ENCODE measurements at regions not wholly inside any gene's neighbourhood (a gene's known extent, or its start where the extent isn't known, plus 50 kb on each side); places are given as distances from the start of the nearest gene placed in this dataset.

GRCh38 chr13:104320446-104320845 is 1254.2 kb upstream of the SLC10A2 start:
- intact Hi-C loops (cut with DNase I), result no loop called here

GRCh38 chr13:104318121-104318520 is 1251.9 kb upstream of the SLC10A2 start:
- intact Hi-C loops (cut with DNase I), result no loop called here

More at GRCh38 chr13:104320446-104320845, 1254.2 kb upstream of the SLC10A2 start:
- DNase-seq (ENCODE audit: low spot score), result no peak

GRCh38 chr13:104315606-104316005 is 1249.4 kb upstream of the SLC10A2 start:
- intact Hi-C loops (cut with DNase I), result no loop called here
- DNase-seq (ENCODE audit: low spot score), result no peak

More at GRCh38 chr13:104318121-104318520, 1251.9 kb upstream of the SLC10A2 start:
- no peak for DNase-seq (ENCODE audit: low spot score)

- DNase-seq (ENCODE audit: low spot score), result no peak
- intact Hi-C loops (cut with DNase I), result no loop called here
Measured at GRCh38 chr13:104314926-104315535, 1248.8 kb upstream of the SLC10A2 start.

DNA sequence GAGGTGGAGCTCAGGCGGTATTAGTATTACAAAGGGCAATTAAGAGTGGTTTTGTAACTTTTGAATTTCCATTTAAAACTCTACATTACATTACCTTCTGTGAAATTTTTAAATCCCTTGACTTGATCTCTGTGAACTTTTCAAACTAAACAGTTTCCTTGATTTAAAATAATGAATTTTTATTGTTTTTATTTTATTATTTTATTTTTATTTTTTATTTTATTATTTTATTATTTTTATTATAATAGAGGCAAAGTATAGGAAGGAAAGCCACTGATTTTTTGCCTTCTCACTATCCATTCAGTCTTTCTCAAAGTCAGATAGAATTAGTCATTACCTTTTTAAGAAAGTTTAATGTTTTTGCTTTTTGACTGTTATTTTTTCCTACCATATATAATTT is 1248.1 kb upstream of the SLC10A2 start:
- intact Hi-C loops (cut with DNase I), result no loop called here
- no peak for DNase-seq (ENCODE audit: low spot score)

- no peak for DNase-seq (ENCODE audit: low spot score)
- intact Hi-C loops (cut with DNase I), result no loop called here
Measured at GRCh38 chr13:104310861-104311260, 1244.6 kb upstream of the SLC10A2 start.

DNA sequence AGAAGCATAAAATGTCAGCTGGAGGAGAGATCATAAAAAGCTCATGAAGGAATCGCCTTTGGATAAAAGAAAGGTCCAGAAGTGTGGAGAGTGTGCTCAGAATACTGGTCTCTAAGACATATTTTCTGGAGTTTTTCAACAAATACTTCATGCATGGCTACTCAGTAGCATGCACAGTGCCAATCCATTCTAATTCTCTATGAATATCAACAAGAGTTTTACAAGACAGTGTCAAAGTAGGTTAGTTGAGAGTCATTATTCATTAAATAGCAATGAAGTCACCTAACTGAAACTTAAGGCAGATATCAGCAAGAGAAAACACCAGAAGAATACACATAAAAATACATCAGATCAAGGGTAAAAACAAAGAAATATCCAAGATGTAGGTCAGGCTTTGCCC is 1243.2 kb upstream of the SLC10A2 start:
- intact Hi-C loops (cut with DNase I), result no loop called here
- DNase-seq (ENCODE audit: low spot score), result no peak

- DNase-seq (ENCODE audit: low spot score), result no peak
- intact Hi-C loops (cut with DNase I), result no loop called here
Measured at GRCh38 chr13:104301171-104301975, 1235.2 kb upstream of the SLC10A2 start.

DNA sequence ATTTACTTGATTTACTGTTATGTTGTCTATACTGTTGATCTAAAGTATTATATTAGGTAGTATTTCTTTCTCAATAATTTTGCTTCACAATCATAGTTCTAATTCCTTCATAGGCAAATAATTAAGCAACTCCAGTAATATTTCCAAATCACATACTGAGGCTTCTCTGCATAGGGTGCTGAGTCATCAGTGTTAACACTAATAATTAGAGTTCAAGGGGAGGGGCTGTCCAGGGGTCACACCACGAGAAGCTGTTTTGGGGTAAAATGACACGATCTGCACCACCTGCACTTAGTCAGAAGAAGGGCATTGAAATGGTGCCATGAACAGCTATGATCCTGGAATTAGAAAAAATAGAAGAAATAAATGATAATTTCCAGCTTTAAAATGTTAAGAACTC is 1230.9 kb upstream of the SLC10A2 start:
- intact Hi-C loops (cut with DNase I), result no loop called here

GRCh38 chr13:104296286-104296685 is 1230.1 kb upstream of the SLC10A2 start:
- intact Hi-C loops (cut with DNase I), result no loop called here
- DNase-seq (ENCODE audit: low spot score), result no peak

More for the DNA sequence above, 1230.9 kb upstream of the SLC10A2 start:
- DNase-seq (ENCODE audit: low spot score), result no peak

- no peak for DNase-seq (ENCODE audit: low spot score)
- intact Hi-C loops (cut with DNase I), result no loop called here
Measured at GRCh38 chr13:104295537-104295936, 1229.3 kb upstream of the SLC10A2 start.

DNA sequence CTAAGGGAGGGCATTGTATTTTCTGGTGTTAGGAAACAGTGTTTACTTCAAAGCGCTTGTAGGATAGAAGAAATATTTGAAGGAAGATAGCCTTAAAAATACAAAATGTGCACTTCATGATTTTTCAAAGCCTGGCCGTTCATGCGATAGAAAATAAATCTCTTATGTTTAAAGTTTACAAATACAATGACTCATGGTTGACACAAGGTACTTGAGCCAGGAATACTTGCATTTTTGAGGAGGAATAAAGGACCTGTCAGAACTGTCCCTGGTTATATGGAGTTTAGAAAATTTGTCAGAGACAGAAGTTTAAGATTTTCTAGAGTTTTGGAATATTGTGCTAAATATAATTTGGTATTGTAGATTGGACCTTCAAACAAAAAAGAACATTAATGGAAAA is 1223.2 kb upstream of the SLC10A2 start:
- no peak for DNase-seq (ENCODE audit: low spot score)
- intact Hi-C loops (cut with DNase I), result no loop called here

GRCh38 chr13:104288496-104288895 is 1222.3 kb upstream of the SLC10A2 start:
- DNase-seq (ENCODE audit: low spot score), result no peak
- intact Hi-C loops (cut with DNase I), result no loop called here

GRCh38 chr13:104286566-104287290 is 1220.5 kb upstream of the SLC10A2 start:
- intact Hi-C loops (cut with DNase I), result no loop called here

DNA sequence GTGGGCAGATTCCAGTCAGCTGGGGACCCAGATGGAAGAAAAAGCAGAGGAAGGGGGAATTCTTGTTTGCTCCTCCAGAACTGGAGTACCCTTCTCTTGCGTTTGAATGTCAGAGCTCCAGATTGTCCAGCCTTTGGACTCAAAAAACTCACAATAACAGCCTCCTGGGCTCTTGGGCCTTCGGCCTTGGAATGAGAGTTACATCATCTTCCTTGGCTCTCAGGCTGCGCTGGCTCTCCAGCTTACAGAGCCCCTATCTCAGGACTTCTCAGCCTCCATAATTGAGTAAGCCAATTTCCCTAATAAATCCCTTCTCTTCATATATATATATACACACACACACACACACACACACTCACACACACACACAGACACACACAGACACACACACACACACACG is 1215.7 kb upstream of the SLC10A2 start:
- no peak for DNase-seq (ENCODE audit: low spot score)
- intact Hi-C loops (cut with DNase I), result no loop called here

More at GRCh38 chr13:104286566-104287290, 1220.5 kb upstream of the SLC10A2 start:
- DNase-seq (ENCODE audit: low spot score), result no peak

DNA sequence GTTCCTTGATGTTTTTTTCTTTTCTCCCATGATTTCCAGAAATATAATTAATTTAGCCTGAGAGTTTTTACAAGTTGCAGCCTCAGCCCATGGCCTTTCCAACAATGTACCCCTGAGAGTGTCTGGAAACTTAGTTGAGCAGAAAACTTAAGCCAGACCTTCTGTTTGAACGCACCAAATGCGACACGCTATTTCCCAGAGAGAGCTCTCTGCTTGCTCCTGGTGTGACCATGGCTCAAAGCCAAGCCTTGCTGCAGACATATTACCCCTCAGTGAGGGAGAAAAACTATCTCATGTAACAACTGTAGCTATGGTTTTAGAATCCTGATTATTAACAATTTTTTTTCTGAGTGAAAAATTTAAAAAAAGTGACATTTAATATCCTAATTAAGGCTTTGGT is 1204.5 kb upstream of the SLC10A2 start:
- intact Hi-C loops (cut with DNase I), result no loop called here
- no peak for DNase-seq (ENCODE audit: low spot score)

- no peak for DNase-seq (ENCODE audit: low spot score)
- intact Hi-C loops (cut with DNase I), result no loop called here
Measured at GRCh38 chr13:104267206-104267811, 1201.1 kb upstream of the SLC10A2 start.

GRCh38 chr13:104256701-104257100 is 1190.5 kb upstream of the SLC10A2 start:
- intact Hi-C loops (cut with DNase I), result no loop called here
- no peak for DNase-seq (ENCODE audit: low spot score)

DNA sequence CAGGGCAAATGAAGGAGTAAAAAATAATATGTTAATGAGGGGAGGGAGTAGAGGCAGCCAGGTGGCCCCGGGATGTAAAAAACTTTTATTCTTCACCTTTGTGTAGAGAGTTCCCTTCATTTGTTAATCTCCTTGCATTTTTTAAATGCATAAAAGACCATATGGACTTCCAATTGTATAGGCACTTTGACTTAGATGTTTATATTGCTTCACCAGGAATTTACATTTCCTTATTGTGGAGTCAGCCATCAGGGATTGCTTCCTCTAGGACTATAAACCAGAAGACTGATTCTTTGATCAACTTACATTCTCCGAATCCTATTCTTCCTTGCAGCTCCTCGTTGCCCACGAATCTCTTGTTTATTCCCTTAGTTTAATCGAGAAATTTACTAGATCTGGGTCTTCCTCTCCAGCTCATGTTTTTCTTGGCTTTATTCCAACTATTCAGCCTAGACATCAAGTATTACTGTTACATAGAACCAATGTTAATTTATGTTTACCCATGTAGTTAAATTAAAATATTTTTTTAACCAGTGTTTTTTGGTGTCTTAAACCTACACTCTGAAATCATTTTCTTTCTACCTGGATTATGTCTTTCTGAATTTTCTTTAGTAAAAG is 1187.0 kb upstream of the SLC10A2 start:
- intact Hi-C loops (cut with DNase I), result no loop called here
- DNase-seq (ENCODE audit: low spot score), result no peak

DNA sequence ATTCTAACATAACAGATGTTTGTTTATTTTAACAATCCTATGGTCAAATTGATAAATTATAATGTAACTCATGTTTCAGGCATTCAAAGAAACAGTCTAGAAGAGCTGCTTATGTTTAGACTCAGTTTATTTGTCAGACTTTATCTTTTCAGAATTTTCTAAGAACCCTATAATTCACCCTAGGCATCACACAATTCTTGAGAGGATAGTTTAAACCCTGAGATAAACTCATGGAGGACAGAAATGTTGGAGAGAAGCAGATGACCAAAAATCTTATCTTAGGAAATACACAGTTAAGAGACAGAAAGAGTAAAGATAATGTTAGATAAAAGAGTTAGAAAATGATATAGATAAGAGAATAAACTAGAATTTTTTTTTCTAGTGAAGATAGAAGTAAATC is 1185.7 kb upstream of the SLC10A2 start:
- DNase-seq (ENCODE audit: low spot score), result no peak
- intact Hi-C loops (cut with DNase I), result no loop called here

All from cardiac septum (tissue), 1 donor.